ENCODE measurements at regions not wholly inside any gene's neighbourhood (a gene's known extent, or its start where the extent isn't known, plus 50 kb on each side); places are given as distances from the start of the nearest gene placed in this dataset.

DNA sequence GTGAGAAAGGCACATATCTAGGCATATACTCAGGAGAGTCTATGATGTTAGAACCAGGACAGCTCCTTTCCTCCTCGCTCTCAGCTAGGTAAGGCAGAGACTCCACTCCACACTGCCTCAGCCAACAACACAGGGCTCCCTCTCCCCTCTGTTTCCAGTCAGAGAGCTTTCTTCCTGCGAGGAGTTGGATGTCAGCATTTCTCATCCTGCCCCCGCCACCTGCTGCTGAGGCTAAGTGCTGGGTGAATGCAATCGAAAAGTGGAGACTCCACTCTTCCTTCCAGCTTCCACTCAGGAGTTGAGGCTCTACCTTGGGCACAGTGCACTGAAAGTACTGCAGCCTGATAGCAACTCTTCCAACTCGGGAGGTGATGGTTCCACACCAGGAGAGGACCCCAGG lies 177.2 kb upstream of the RAB6C start:
- POLR2A ChIA-PET, result interaction anchor here (0.7 kb wide), 1 partner anchor 13 kb away, joined by 3 read pairs; no protein-coding TSS in a partner anchor
- in situ Hi-C loops (cut with MboI), result no loop called here
- WGBS (ENCODE audit: insufficient coverage, low coverage, missing lambda C conversion rate), result 0% methylated on average over 4 of the region's 5 CpGs

More for the DNA sequence above, 177.2 kb upstream of the RAB6C start:
- CTCF ChIA-PET (ENCODE audit: low intra/inter-chr PET ratio), result no interaction called here
- Histone ChIP-seq H3K79me2 (ENCODE audit: control insufficient read depth, insufficient read depth, low read length) (no peaks in the 10 kb centered on the region), H2AFZ (ENCODE audit: low read depth, low read length) (no peak overlapping the region), H3K4me3 (no peak overlapping the region), H3K9me1 (ENCODE audit: control insufficient read depth, insufficient read depth, low read length) (no peaks in the 10 kb centered on the region), H3K4me2 (ENCODE audit: insufficient read depth, low read length) (no peak overlapping the region), H3K36me3 (ENCODE audit: control insufficient read depth, insufficient read depth, low read length) (no peaks in the 10 kb centered on the region), H3K27me3 (ENCODE audit: control insufficient read depth in 2 of 2, insufficient read depth in 2 of 2, low read length in 2 of 2) (peaks cover 0 to 56% of the 10 kb centered on the region in 2 experiments; a peak in 4 of 5 replicates), H3K9ac (ENCODE audit: insufficient read depth in 1 of 2, low read depth in 2 of 2, low read length in 2 of 2) (no peak overlapping the region), H3K9me3 (replicated peaks; ENCODE audit: control insufficient read depth, insufficient read depth, low read depth, low read length) (no peaks in the 10 kb centered on the region), H4K20me1 (replicated peaks; ENCODE audit: control insufficient read depth, insufficient read depth, low read length) (0 out of 2 replicates have a peak, but pooled peaks cover 5% of the 10 kb centered on the region), H3K27ac (ENCODE audit: extremely low read depth, low read depth, low read length) (no peak overlapping the region), H3K4me1 (replicated peaks in 1 of 2; ENCODE audit: control insufficient read depth in 2 of 2, insufficient read depth in 2 of 2, low read length in 2 of 2) (no peaks in the 10 kb centered on the region)
- no peak for DNase-seq (ENCODE audit: extremely low read depth in 1 of 4, low spot score in 3 of 4)
- FAIRE-seq, result no peak
- no TSS peak for BruUV-seq (replicated peaks)
- intact Hi-C loops (cut with micrococcal nuclease), result no loop called here
- ATAC-seq, result no peak
- TF ChIP-seq ZNF431 (CRISPR knock-in tag; IDR thresholded peaks at IDR 0.05), result no peak
- no peak for TF ChIP-seq ZNF408 (CRISPR knock-in tag; IDR thresholded peaks at IDR 0.05; ENCODE audit: low read depth)
- no peak for TF ChIP-seq ZKSCAN1 (IDR thresholded peaks at IDR 0.05; ENCODE audit: low read depth, low read length)
- no peak for TF ChIP-seq ARHGAP35 (IDR thresholded peaks at IDR 0.05; ENCODE audit: partially characterized antibody)
- no peak for TF ChIP-seq HDGF (IDR thresholded peaks at IDR 0.05)
- no peak for TF ChIP-seq NCOA4 (IDR thresholded peaks at IDR 0.05; ENCODE audit: partially characterized antibody)
- no peak for TF ChIP-seq BRD4 (IDR thresholded peaks at IDR 0.05)
- TF ChIP-seq HNRNPLL (IDR thresholded peaks at IDR 0.05; ENCODE audit: low read depth, low read length, poor library complexity, severe bottlenecking), result no peak
- TF ChIP-seq, protein P1, sequence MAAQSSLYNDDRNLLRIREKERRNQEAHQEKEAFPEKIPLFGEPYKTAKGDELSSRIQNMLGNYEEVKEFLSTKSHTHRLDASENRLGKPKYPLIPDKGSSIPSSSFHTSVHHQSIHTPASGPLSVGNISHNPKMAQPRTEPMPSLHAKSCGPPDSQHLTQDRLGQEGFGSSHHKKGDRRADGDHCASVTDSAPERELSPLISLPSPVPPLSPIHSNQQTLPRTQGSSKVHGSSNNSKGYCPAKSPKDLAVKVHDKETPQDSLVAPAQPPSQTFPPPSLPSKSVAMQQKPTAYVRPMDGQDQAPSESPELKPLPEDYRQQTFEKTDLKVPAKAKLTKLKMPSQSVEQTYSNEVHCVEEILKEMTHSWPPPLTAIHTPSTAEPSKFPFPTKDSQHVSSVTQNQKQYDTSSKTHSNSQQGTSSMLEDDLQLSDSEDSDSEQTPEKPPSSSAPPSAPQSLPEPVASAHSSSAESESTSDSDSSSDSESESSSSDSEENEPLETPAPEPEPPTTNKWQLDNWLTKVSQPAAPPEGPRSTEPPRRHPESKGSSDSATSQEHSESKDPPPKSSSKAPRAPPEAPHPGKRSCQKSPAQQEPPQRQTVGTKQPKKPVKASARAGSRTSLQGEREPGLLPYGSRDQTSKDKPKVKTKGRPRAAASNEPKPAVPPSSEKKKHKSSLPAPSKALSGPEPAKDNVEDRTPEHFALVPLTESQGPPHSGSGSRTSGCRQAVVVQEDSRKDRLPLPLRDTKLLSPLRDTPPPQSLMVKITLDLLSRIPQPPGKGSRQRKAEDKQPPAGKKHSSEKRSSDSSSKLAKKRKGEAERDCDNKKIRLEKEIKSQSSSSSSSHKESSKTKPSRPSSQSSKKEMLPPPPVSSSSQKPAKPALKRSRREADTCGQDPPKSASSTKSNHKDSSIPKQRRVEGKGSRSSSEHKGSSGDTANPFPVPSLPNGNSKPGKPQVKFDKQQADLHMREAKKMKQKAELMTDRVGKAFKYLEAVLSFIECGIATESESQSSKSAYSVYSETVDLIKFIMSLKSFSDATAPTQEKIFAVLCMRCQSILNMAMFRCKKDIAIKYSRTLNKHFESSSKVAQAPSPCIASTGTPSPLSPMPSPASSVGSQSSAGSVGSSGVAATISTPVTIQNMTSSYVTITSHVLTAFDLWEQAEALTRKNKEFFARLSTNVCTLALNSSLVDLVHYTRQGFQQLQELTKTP (IDR thresholded peaks at IDR 0.05; ENCODE audit: low read depth in 1 of 2, partially characterized antibody in 2 of 2), result no peak
- no peak for TF ChIP-seq GTF2F1 (IDR thresholded peaks at IDR 0.05; ENCODE audit: low read depth, low read length)
- TF ChIP-seq ELF2 (CRISPR knock-in tag; IDR thresholded peaks at IDR 0.05), result no peak
- TF ChIP-seq NELFE (IDR thresholded peaks at IDR 0.05; ENCODE audit: insufficient read depth, insufficient read length), result no peak
- no peak for TF ChIP-seq ILF3 (IDR thresholded peaks at IDR 0.05; ENCODE audit: borderline replicate concordance)
- no peak for TF ChIP-seq ZBTB1 (CRISPR knock-in tag; IDR thresholded peaks at IDR 0.05; ENCODE audit: borderline replicate concordance, low read depth)
- TF ChIP-seq, protein P2, sequence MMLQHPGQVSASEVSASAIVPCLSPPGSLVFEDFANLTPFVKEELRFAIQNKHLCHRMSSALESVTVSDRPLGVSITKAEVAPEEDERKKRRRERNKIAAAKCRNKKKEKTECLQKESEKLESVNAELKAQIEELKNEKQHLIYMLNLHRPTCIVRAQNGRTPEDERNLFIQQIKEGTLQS (IDR thresholded peaks at IDR 0.05), result no peak
- TF ChIP-seq, protein P2 (CRISPR knock-in tag; conservative IDR thresholded peaks at IDR 0.05), result no peak
- no peak for TF ChIP-seq POLR2H (tag; IDR thresholded peaks at IDR 0.05; ENCODE audit: low read depth)
- no peak for TF ChIP-seq TSC22D4 (tag; IDR thresholded peaks at IDR 0.05)
- no peak for TF ChIP-seq ZNF589 (CRISPR knock-in tag; IDR thresholded peaks at IDR 0.05; ENCODE audit: low read depth)
